SH-SY5Y (cell line): ENCODE measurements at regions not wholly inside any gene's neighbourhood (a gene's known extent, or its start where the extent isn't known, plus 50 kb on each side); places are given as distances from the start of the nearest gene placed in this dataset.

Experiments
- GATA2 ChIP-seq: IDR thresholded peaks from 2 replicates; pipeline ENCODE4 v1.6.1; 2011; ENCODE audit warnings: mild to moderate bottlenecking, low read depth, low read length
- GATA3 ChIP-seq: IDR thresholded peaks from 2 replicates; pipeline ENCODE4 v1.6.1; 2011; ENCODE audit warnings: low read depth, mild to moderate bottlenecking, low read length, moderate library complexity

DNA sequence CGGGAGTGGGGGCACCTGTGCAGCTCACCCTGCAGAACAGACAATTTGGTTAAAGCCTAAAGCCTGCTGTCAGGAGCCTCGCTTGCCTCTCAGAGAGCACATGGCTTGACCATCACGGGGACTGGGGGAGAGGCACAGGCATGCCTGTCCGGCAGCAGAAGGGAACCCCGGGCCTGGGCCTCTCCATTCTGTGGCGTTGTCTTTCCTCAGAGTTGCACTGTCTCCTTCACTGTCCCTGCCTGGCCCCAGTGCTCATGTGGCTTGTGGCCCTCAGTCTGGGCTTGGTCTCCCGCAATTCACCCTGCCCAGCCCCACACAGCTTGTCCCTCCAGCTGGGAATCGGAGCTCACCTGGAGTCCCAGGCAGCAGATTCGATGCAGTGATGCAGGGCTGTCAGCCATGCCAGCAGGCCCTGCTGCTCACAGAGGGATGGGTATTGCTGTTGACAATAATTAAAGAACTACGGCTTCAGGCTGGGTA is 189.9 kb downstream of the SEC14L1 start:
- TF ChIP-seq GATA2 (no peak), GATA3 (no peak)
